GM19025 (cell line): ENCODE measurements at regions not wholly inside any gene's neighbourhood (a gene's known extent, or its start where the extent isn't known, plus 50 kb on each side); places are given as distances from the start of the nearest gene placed in this dataset.

Source experiments
- ATAC-seq: cut with Tn5 transposase; IDR thresholded peaks from one replicate; pipeline ENCODE4 v1.9.1; 2021; ENCODE audit warnings: mild to moderate bottlenecking, low read depth, moderate library complexity; ENCODE audit not compliant: unreplicated experiment

- no peak for ATAC-seq
Observed at GRCh38 chr6:147751232-147751631, 242.7 kb downstream of the SAMD5 start.

DNA sequence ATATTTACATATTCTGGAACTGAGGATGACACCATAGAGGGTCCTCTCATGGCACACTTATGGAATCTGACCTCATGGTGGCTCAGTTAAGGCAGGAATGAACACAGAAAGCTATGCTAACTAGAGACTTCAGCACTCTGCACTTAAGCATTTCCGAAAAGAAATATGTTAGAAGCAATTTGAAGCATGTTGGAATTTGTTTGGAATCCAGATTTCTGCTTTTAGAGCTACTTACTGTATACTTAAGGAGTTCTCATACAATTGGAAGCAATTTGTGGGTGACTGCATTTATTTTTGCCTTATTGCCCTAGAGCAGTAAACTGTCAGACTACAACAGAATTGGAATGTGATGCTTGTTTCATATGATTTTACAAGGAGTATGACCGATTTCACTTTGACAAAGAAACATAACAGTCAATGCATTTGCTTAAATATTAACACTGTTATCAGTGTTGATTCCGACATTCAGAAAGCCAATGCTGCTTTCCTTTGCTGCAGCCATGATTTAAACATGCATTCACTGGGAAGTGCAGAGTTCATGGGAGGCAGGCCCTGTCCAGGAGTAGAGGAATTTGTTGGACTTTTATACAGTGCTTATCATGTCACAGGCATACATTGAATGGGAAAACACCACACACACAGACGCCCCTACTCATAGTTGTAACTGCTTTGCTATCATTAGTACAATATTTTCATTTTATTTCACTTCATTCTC, 244.4 kb downstream of the SAMD5 start:
- ATAC-seq = no peak

DNA sequence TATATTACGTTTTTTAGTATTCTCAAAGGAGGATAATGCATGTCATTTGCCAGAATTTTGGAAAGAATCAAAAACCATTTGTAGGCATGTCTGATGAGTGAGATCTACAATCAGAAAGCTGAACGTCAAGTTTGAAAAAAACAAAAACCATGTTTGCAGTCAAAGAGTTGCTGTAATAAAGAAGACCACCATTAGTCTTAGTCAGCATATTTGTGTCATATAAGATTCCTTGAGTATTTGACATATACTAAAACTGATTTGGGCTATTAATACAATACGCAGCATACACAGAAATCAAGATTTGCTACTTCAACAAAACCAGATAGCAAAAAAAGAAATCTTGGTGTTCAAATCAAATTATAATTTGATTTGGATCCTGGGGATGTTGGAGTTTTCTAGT, 247.5 kb downstream of the SAMD5 start:
- ATAC-seq = no peak

DNA sequence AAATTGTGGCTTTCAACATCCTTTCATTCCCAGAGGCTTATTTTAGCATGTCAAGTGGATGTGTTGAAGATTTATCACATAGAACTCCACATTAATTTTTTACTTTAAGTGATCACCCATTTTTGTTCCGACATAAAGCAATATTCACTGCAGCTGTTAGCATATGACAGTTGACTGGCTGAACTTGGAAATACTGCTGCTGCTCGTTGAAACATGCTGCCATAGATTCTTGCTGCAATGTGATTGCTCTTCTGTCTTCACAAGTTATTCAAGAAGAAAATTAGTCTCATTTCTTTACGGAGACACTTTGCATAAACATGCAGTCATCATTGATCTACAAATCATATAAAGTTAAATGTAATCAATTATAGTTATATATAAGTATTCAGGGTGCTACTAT, 248.4 kb downstream of the SAMD5 start:
- no peak for ATAC-seq

GRCh38 chr6:147757291-147757690, 248.8 kb downstream of the SAMD5 start:
- ATAC-seq = no peak

DNA sequence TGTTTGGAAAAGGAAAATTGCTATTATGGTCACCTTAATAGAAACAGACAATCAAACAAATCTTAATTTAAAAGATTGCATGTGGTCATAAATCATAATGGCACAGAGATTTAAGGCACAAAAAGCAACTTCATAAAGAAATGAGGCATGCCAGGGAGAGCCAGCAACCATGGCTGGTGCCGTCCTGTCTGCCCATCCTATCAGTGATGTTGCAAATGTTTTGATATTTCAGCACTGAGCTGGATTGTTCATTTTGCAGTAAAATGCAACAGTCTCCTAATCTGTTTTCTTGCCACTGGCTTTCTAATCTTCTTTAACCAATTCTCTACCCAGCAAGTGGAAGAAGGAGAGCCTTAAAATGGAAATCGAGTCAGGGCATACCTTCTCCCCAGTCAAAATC, 249.8 kb downstream of the SAMD5 start:
- ATAC-seq = no peak

DNA sequence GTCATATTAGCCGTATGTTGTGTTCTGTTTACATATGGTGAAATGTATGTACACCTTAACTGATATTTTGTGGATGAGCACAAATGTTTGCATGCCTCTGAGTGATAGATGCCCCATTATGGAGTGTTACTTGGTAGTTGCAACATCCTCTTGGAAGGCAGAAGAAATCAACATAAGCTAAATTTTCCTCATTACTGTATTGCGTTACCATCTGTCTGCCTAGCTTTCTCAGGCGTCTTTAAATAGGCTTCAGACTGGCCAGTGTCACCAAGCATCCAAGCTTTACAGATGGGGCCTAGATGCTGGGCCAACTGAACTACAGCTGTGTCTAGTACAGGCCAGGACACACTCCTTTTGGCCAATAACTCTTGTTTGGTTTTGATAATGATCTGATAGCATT, 250.6 kb downstream of the SAMD5 start:
- ATAC-seq = no peak

DNA sequence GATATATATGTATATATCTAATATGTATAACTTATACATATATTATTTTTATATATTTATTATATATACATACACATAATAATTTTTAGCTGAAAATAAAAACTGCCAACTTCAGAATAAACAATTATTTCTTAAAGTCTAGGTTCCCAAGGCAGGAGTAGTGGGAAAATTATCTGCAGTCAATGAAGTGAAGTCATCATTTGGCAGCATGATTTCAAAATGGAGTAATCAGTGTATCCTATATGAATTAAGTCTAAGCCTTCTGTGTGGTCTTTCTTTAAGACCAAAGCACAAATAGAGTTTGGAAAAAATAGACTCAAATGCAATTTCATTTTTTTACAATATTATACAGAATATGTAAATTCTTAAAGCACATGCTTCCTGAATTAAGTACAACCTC, 251.0 kb downstream of the SAMD5 start:
- ATAC-seq = no peak

GRCh38 chr6:147765541-147765940, 257.1 kb downstream of the SAMD5 start:
- no peak for ATAC-seq

DNA sequence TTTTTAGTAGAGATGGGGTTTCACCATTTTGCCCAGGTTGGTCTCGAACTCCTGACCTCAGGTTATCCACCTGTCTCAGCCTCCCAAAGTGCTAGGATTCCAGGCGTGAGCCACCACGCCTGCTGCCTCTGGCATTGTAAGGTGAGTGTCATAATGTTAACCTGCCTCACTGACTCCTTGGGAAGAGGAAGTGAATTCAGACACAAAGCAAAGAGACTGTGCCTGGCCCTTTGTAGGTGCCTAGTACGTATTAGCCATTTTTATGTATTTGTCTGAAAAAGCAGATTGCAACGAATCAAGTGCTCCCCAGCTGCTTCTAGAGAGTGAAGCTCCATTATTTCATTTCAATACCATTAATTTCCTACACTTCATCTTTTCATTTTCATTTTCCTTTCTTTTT, 260.5 kb downstream of the SAMD5 start:
- ATAC-seq = no peak

GRCh38 chr6:147769496-147770087, 261.1 kb downstream of the SAMD5 start:
- no peak for ATAC-seq

DNA sequence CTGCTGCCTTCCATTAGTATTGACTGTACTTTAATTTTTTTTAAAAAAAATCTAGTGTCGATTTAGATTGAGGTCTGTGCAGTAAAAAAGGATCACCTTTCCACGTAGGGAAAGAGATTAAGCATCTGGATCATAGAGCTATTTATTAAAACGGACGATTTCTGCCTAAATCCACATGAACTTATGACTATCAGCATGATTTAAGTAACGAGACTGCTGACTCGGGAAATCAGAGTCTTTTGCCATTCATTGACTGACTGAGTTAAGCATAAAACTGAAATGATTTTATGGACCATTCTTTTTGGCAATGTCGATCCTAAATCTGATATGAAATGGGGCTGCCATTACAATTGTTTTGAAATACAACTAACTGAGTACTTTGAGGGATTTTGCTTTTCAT, 261.7 kb downstream of the SAMD5 start:
- ATAC-seq = no peak

GRCh38 chr6:147772724-147773123, 264.2 kb downstream of the SAMD5 start:
- no peak for ATAC-seq

DNA sequence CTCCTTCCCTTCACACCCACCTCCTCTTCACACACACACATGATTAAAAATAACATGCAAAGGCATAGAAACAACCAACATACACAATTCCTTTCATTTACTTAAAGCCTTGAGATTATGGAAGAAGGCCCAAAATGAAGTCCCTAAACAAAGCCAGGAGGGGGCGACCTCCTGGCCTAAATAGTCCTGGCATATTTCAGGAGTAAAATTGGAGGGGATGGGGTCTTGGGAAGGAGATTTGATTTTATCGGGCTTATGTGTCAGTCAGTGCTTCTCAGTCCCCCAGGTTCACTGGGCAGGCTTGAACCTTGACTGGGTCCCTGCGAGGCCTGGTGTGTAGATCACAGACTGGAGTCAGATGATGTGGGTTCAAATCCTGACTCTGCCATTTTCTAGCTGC, 266.4 kb downstream of the SAMD5 start:
- ATAC-seq = no peak

DNA sequence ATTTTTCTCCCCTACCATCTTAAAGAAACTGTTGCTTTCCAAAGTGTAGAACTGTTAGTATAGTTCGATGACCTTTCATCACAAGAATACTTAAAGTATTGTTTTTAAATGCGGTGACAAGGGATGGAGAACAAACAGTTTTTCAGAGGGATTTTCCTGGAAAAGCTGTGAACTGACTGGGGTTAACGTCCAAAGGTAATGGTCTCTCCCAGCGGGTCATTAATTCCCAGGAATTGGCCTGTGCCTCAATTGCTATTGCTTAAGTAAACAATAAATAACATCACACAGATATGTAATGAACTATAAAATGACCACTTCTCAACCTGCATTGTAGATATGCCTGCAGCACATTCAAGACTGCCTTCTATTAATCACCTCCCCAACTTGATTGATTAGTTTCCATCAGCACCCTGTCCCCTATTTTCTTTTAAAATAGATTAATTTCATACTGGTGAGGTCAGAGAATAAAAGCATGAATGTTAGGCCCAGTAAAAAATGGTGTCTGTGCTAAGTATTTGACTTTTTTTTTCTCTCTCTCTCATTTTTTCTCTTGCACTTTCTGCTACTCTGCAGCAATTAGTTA, 268.2 kb downstream of the SAMD5 start:
- no peak for ATAC-seq

- no peak for ATAC-seq
Observed at GRCh38 chr6:147779624-147780023, 271.1 kb downstream of the SAMD5 start.

GRCh38 chr6:147782302-147782701, 273.8 kb downstream of the SAMD5 start:
- ATAC-seq = no peak

DNA sequence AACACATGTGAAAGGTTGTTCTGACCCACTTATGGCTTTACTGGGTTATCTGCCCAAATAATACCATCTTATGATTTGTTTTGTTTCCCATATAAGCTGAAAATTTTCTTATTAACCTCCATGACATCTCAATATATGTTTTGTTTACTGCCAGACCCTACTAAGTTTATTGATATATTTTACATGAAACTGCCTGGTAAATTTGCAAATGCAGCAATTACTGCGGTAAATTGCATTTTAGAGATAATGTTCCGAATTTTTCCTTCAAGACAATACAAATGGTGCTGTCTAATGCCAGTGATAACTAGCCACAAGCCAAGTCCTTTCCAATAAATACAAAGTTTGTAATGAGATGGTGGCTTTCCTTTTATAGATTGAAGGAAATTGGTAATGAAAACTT, 275.9 kb downstream of the SAMD5 start:
- ATAC-seq = no peak

DNA sequence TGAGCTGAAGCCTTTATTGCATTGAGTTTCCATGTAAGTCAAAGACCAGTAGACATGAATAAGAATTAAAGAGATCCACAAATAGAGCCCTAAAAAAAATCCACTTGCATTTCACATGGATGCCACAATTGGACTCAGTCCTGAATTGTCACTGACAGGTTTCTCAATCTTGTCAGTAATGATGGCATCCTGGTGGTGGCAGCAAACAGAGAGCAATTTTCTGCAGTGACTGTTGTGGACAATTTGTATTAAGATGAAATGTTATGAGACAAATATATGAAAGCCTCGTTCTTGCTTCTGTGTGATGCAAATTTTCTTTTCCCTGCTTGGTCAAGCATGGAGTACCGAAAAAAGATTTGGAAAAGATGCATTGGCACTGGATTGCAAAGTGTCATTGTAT, 278.9 kb downstream of the SAMD5 start:
- no peak for ATAC-seq

DNA sequence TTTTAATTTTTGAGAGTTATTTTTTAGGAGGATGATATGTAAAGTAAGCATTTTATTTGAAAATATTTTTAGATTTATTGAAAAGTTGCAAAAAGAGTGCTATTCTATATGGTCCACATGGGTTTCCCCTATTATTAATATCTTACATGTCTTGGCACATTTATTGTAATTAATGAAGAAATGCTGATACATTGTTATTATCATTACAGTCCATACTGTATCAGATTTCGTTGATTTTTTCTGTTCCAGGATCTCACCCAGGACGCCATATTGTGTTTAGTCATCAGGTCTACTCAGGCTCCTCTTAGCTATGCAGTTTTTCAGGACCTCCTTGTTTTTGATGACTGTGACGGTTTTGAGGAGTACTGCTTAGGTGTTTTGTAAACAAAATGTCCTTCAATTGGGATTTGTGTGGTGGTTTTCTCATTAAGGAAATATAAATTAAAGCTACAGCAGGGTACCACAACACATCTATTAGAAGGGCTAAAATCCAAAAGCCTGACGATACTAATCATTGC, 281.0 kb downstream of the SAMD5 start:
- no peak for ATAC-seq

DNA sequence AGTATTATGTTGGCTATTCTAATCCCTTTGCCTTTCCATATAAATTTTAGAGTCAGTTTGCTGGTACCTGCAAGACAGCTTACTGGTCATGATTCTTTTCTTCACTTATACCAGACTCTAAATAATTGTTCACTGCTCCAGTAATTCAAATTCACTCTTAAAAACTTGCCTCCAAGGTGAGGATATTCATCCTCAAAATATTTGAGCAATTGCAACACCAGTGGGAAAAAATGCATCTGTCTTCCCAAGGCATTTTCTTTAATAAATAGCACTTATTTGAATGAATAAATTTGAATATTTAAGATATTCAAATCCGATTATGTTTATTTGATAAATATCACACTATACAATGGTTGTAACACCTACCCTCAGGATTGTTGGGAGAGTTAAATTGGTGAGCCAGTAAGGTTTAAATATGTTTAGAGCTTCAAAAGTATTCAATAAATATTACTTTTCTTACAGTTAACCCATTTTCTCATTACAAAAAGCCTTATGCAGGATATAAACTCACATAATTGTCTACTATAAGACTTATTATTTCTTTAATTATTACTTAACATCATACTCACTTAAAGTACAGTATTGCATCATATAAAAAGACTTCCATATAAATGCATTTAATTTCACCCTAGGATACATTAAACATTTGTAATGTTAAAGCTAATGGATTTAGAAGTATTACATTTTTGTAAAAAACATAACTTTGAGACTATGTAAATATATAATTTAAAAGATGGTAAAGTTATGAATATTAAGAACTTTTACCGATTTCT, 285.6 kb downstream of the SAMD5 start:
- ATAC-seq = no peak
